Neural progenitor cell (in vitro differentiated cells): ENCODE measurements at regions not wholly inside any gene's neighbourhood (a gene's known extent, or its start where the extent isn't known, plus 50 kb on each side); places are given as distances from the start of the nearest gene placed in this dataset.
"Not testable (repeated sequence)": the region's sequence is repeated elsewhere in the genome, so short reads cannot be mapped to it uniquely, and the experiment has no call there.

Source experiments
- DNase-seq: peaks from one replicate; pipeline ENCODE4 v3.0.0-alpha.2; 2016; ENCODE audit warnings: low spot score
- H2AFZ ChIP-seq: fragments of 200-600 bp; sonication (generic); replicated peaks from 2 replicates; pipeline ENCODE4 v1.6.1; 2016; ENCODE audit warnings: antibody characterized with exemption
- H3F3A ChIP-seq: fragments of 200-600 bp; sonication (generic); 2 replicates; pipeline ENCODE4 v1.6.1; 2016; ENCODE audit warnings: antibody characterized with exemption, low read depth
- H3K27ac ChIP-seq: fragments of 200-600 bp; sonication (generic); 2 replicates; pipeline ENCODE4 v1.5.1; 2016; ENCODE audit warnings: mild to moderate bottlenecking
- H3K27me3 ChIP-seq: fragments of 200-600 bp; sonication (generic); 2 replicates; pipeline ENCODE4 v1.6.1; 2016; ENCODE audit warnings: mild to moderate bottlenecking, moderate library complexity
- H3K36me3 ChIP-seq: fragments of 200-600 bp; sonication (generic); 2 replicates; pipeline ENCODE4 v1.5.1; 2016
- H3K4me1 ChIP-seq: fragments of 200-600 bp; sonication (generic); 2 replicates; pipeline ENCODE4 v1.6.1; 2016; ENCODE audit warnings: mixed run types
- H3K4me2 ChIP-seq: fragments of 200-600 bp; sonication (generic); 2 replicates; pipeline ENCODE4 v1.6.1; 2016
- H3K4me3 ChIP-seq: fragments of 200-600 bp; sonication (generic); 2 replicates; pipeline ENCODE4 v1.5.1; 2016
- H3K79me2 ChIP-seq: fragments of 200-600 bp; sonication (generic); 2 replicates; pipeline ENCODE4 v1.6.1; 2016; ENCODE audit warnings: low read depth
- H3K9ac ChIP-seq: fragments of 200-600 bp; sonication (generic); 2 replicates; pipeline ENCODE4 v1.6.1; 2016
- H3K9me3 ChIP-seq: fragments of 200-600 bp; sonication (generic); 2 replicates; pipeline ENCODE4 v1.5.1; 2016; ENCODE audit warnings: low read depth
- H4K20me1 ChIP-seq: fragments of 200-600 bp; sonication (generic); 2 replicates; pipeline ENCODE4 v1.6.1; 2016; ENCODE audit warnings: low read depth
- H3K27ac Mint-ChIP-seq: 3 replicates; pipeline ENCODE4 v1.8.0; 2021; ENCODE audit warnings: mixed read lengths
- H3K27me3 Mint-ChIP-seq: 2 replicates; pipeline ENCODE4 v1.8.0; 2022; ENCODE audit warnings: low read depth, mild to moderate bottlenecking, inconsistent platforms, moderate library complexity, mixed read lengths; ENCODE audit not compliant: insufficient read depth
- H3K36me3 Mint-ChIP-seq: 3 replicates; pipeline ENCODE4 v1.8.0; 2021; ENCODE audit warnings: mixed read lengths
- H3K4me1 Mint-ChIP-seq: 3 replicates; pipeline ENCODE4 v1.8.0; 2021; ENCODE audit warnings: mixed read lengths
- H3K4me3 Mint-ChIP-seq: 3 replicates; pipeline ENCODE4 v1.8.0; 2021; ENCODE audit warnings: mild to moderate bottlenecking, moderate library complexity, mixed read lengths
- H3K9me3 Mint-ChIP-seq: 3 replicates; pipeline ENCODE4 v1.8.0; 2020; ENCODE audit warnings: mixed read lengths
- CTCF ChIP-seq: fragments of 200-600 bp; sonication (generic); IDR thresholded peaks from 2 replicates; pipeline ENCODE4 v1.5.1; 2017; ENCODE audit warnings: antibody characterized with exemption, mild to moderate bottlenecking
- EZH2 ChIP-seq: fragments of 200-600 bp; sonication (generic); IDR thresholded peaks from 2 replicates; pipeline ENCODE4 v1.6.1; 2017; ENCODE audit warnings: antibody characterized with exemption, mild to moderate bottlenecking, moderate library complexity
- EZH2phosphoT487 ChIP-seq: fragments of 200-600 bp; sonication (generic); IDR thresholded peaks from 2 replicates; pipeline ENCODE4 v1.6.1; 2017; ENCODE audit warnings: antibody characterized with exemption

GRCh38 chr16:85449885-85450245, 163.3 kb upstream of the GSE1 start:
- Mint-ChIP-seq H3K27ac (no peak overlapping the region), H3K4me1 (peaks cover 25% of the 10 kb centered on the region), H3K9me3 (no peaks in the 10 kb centered on the region), H3K27me3 (peaks cover 10% of the 10 kb centered on the region), H3K4me3 (no peak overlapping the region), H3K36me3 (no peaks in the 10 kb centered on the region)
- peaks cover 24% of the 10 kb centered on the region for H4K20me1 ChIP-seq
- H3K9ac ChIP-seq, result no peak overlapping the region
- TF ChIP-seq EZH2phosphoT487, result no peak
- TF ChIP-seq EZH2, result no peak
- no peak for TF ChIP-seq CTCF
- peaks cover 10% of the 10 kb centered on the region for H3K4me1 ChIP-seq
- no peak for DNase-seq
- H3K4me2 ChIP-seq, result no peak overlapping the region
- no peak overlapping the region for H3K4me3 ChIP-seq
- H2AFZ ChIP-seq, result no peak overlapping the region
- H3K79me2 ChIP-seq, result no peaks in the 10 kb centered on the region
- H3K27me3 ChIP-seq, result peaks cover 10% of the 10 kb centered on the region
- H3K27ac ChIP-seq, result no peak overlapping the region
- H3K36me3 ChIP-seq, result no peaks in the 10 kb centered on the region
- no peaks in the 10 kb centered on the region for H3K9me3 ChIP-seq
- peaks cover 4% of the 10 kb centered on the region for H3F3A ChIP-seq

GRCh38 chr16:85451142-85451541, 162.0 kb upstream of the GSE1 start:
- Mint-ChIP-seq H3K27me3 (peaks cover 10% of the 10 kb centered on the region), H3K4me1 (peaks cover 28% of the 10 kb centered on the region)
- not testable (repeated sequence) for H2AFZ ChIP-seq, DNase-seq, H3K9me3 ChIP-seq, H3K36me3 ChIP-seq, H3K4me3 Mint-ChIP-seq, H3K36me3 Mint-ChIP-seq, H3K9ac ChIP-seq, H3K4me2 ChIP-seq, H3K9me3 Mint-ChIP-seq, H3F3A ChIP-seq, H3K4me1 ChIP-seq, H3K27ac Mint-ChIP-seq, H3K27ac ChIP-seq, H3K4me3 ChIP-seq, H3K79me2 ChIP-seq, H3K27me3 ChIP-seq
- H4K20me1 ChIP-seq, result peaks cover 20% of the 10 kb centered on the region

- H3K4me2 ChIP-seq, result no peak overlapping the region
- no peaks in the 10 kb centered on the region for H3K79me2 ChIP-seq
- Mint-ChIP-seq H3K9me3 (no peaks in the 10 kb centered on the region), H3K4me1 (peaks cover 29% of the 10 kb centered on the region), H3K27ac (peak overlapping the region; percentile 46), H3K27me3 (peaks cover 10% of the 10 kb centered on the region), H3K4me3 (no peak overlapping the region), H3K36me3 (no peaks in the 10 kb centered on the region)
- H3K36me3 ChIP-seq, result no peaks in the 10 kb centered on the region
- H3K9me3 ChIP-seq, result no peaks in the 10 kb centered on the region
- peaks cover 20% of the 10 kb centered on the region for H4K20me1 ChIP-seq
- no peak overlapping the region for H3K9ac ChIP-seq
- no peak overlapping the region for H3K27ac ChIP-seq
- no peak overlapping the region for H3K4me3 ChIP-seq
- peaks cover under 1% of the 10 kb centered on the region for H3K27me3 ChIP-seq
- no peak overlapping the region for H2AFZ ChIP-seq
- no peak for TF ChIP-seq CTCF
- no peak for TF ChIP-seq EZH2
- TF ChIP-seq EZH2phosphoT487, result no peak
- H3K4me1 ChIP-seq, result peaks cover 6% of the 10 kb centered on the region
- no peak for DNase-seq
- H3F3A ChIP-seq, result no peaks in the 10 kb centered on the region
These were observed 161.3 kb upstream of the GSE1 start for GRCh38 chr16:85451641-85452363.

GRCh38 chr16:85452364-85453193, 160.5 kb upstream of the GSE1 start:
- Histone ChIP-seq H3F3A (no peaks in the 10 kb centered on the region), H3K4me2 (no peak overlapping the region), H3K4me1 (peaks cover 8% of the 10 kb centered on the region), H3K79me2 (no peaks in the 10 kb centered on the region), H3K27me3 (peaks cover 5% of the 10 kb centered on the region), H3K36me3 (no peaks in the 10 kb centered on the region), H3K27ac (no peak overlapping the region), H3K9me3 (no peaks in the 10 kb centered on the region), H2AFZ (no peak overlapping the region), H3K9ac (no peak overlapping the region), H3K4me3 (no peak overlapping the region), H4K20me1 (peaks cover 23% of the 10 kb centered on the region)
- peak overlapping the region; percentile 85 for H3K27ac Mint-ChIP-seq
- no peaks in the 10 kb centered on the region for H3K36me3 Mint-ChIP-seq
- H3K27me3 Mint-ChIP-seq, result peaks cover 8% of the 10 kb centered on the region
- no peak for TF ChIP-seq EZH2
- TF ChIP-seq CTCF, result peak; percentile 27
- H3K9me3 Mint-ChIP-seq, result no peaks in the 10 kb centered on the region
- peaks cover 27% of the 10 kb centered on the region for H3K4me1 Mint-ChIP-seq
- DNase-seq, result no peak
- H3K4me3 Mint-ChIP-seq, result no peak overlapping the region
